ENCODE measurements at regions not wholly inside any gene's neighbourhood (a gene's known extent, or its start where the extent isn't known, plus 50 kb on each side); places are given as distances from the start of the nearest gene placed in this dataset.
"Not testable (repeated sequence)": the region's sequence is repeated elsewhere in the genome, so short reads cannot be mapped to it uniquely, and the experiment has no call there.

DNA sequence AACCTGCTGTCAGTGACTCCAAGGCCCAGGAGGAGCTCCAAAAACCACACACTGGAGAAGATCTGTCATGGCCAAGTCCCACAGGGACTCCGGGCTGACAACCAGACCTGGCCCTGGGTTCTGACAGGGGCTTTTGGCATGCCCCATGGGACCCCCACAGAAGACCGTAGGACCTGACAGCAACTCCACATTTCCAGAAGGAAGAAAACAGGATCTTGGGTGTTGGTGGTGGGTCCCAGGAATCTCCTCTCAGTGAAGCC, 275.9 kb upstream of the HS6ST1 start:
- ATAC-seq (no peak), DNase-seq (peak in 1 of 9 donors; percentile 14)
- no peak overlapping the region for H3K27ac Mint-ChIP-seq
- H3K4me1 Mint-ChIP-seq, result no peaks in the 10 kb centered on the region
- H3K27me3 ChIP-seq (ENCODE audit: control insufficient read depth in 2 of 2, insufficient read depth in 2 of 2, low read length in 2 of 2), result no peaks in the 10 kb centered on the region
- H3K9me3 ChIP-seq (ENCODE audit: control insufficient read depth in 2 of 3, low read length in 3 of 3), result no peaks in the 10 kb centered on the region
- no peak overlapping the region for H3K27ac ChIP-seq (ENCODE audit: low read depth, low read length)
- no peaks in the 10 kb centered on the region for H3K9me3 Mint-ChIP-seq
- no peak overlapping the region for H3K4me3 Mint-ChIP-seq
- H3K4me1 ChIP-seq (ENCODE audit: control insufficient read depth in 2 of 2, insufficient read depth in 2 of 2, low read length in 2 of 2), result no peaks in the 10 kb centered on the region
- no peaks in the 10 kb centered on the region for H3K36me3 Mint-ChIP-seq
- no peak overlapping the region for H3K4me3 ChIP-seq (ENCODE audit: low read length)
- H3K36me3 ChIP-seq (ENCODE audit: control insufficient read depth in 2 of 3, insufficient read depth in 3 of 3, low read length in 3 of 3), result no peaks in the 10 kb centered on the region
- ChIA-PET CTCF (no interaction called here), POLR2A (no interaction called here)
- intact Hi-C loops (cut with micrococcal nuclease), result no loop called here
- H3K27me3 Mint-ChIP-seq, result peaks cover 0 to 7% (median 0%) of the 10 kb centered on the region in 5 donors

GRCh38 chr2:128594953-128595677, 276.4 kb upstream of the HS6ST1 start:
- H3K27me3 ChIP-seq (ENCODE audit: control insufficient read depth in 2 of 2, insufficient read depth in 2 of 2, low read length in 2 of 2), result no peaks in the 10 kb centered on the region
- ATAC-seq (no peak), DNase-seq (no peak)
- H3K4me3 ChIP-seq (ENCODE audit: low read length), result no peak overlapping the region
- H3K4me1 ChIP-seq (ENCODE audit: control insufficient read depth in 2 of 2, insufficient read depth in 2 of 2, low read length in 2 of 2), result no peaks in the 10 kb centered on the region
- H3K27ac Mint-ChIP-seq, result no peak overlapping the region
- H3K4me3 Mint-ChIP-seq, result no peak overlapping the region
- no peak overlapping the region for H3K27ac ChIP-seq (ENCODE audit: low read depth, low read length)
- POLR2A ChIA-PET, result no interaction called here
- H3K36me3 Mint-ChIP-seq, result no peaks in the 10 kb centered on the region
- CTCF ChIA-PET, result no interaction called here
- peaks cover 0 to 7% (median 0%) of the 10 kb centered on the region in 5 donors for H3K27me3 Mint-ChIP-seq
- H3K9me3 ChIP-seq (ENCODE audit: control insufficient read depth in 2 of 3, low read length in 3 of 3), result no peaks in the 10 kb centered on the region
- no peaks in the 10 kb centered on the region for H3K9me3 Mint-ChIP-seq
- intact Hi-C loops (cut with micrococcal nuclease), result no loop called here
- no peaks in the 10 kb centered on the region for H3K36me3 ChIP-seq (ENCODE audit: control insufficient read depth in 2 of 3, insufficient read depth in 3 of 3, low read length in 3 of 3)
- H3K4me1 Mint-ChIP-seq, result no peaks in the 10 kb centered on the region

DNA sequence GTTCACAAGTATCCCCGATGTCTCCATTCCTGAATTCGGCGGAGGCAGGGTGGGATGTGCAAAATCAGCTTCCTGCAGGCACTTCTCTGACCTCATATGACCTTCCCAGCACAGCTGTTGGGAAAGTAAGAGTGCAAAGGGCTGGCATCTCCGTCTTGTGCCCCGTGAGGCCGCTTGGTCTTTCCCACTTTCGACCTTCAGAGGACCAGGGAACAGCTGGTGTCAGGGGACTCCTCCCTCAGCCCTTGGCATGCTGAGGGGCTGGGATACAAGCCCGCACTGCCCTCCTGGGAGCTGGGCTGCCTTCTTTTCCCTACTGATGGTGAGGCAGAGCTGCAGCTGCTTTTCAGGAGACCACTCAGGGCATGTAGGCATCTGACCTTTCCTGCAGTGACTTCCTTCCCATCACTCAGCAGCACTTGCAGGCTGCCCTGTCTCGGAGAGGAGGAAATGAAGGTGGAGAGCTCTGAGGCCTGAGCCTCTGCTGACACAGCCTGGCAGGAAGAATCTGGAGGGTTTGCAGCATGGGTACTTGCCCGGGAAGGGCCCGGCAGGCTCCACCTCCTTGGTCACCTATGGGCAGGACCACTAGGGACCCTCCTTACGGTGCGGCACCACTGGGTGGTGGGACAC, 277.2 kb upstream of the HS6ST1 start:
- H3K4me1 Mint-ChIP-seq, result no peaks in the 10 kb centered on the region
- no peaks in the 10 kb centered on the region for H3K36me3 ChIP-seq (ENCODE audit: control insufficient read depth in 2 of 3, insufficient read depth in 3 of 3, low read length in 3 of 3)
- DNase-seq, result peak in 1 of 9 donors; percentile 7
- CTCF ChIA-PET, result no interaction called here
- no peaks in the 10 kb centered on the region for H3K27me3 ChIP-seq (ENCODE audit: control insufficient read depth in 2 of 2, insufficient read depth in 2 of 2, low read length in 2 of 2)
- H3K27me3 Mint-ChIP-seq, result no peaks in the 10 kb centered on the region
- H3K9me3 ChIP-seq (ENCODE audit: control insufficient read depth in 2 of 3, low read length in 3 of 3), result no peaks in the 10 kb centered on the region
- POLR2A ChIA-PET, result no interaction called here
- no peak for ATAC-seq
- H3K4me3 ChIP-seq (ENCODE audit: low read length), result no peak overlapping the region
- intact Hi-C loops (cut with micrococcal nuclease), result no loop called here
- no peak overlapping the region for H3K27ac Mint-ChIP-seq
- no peaks in the 10 kb centered on the region for H3K36me3 Mint-ChIP-seq
- no peaks in the 10 kb centered on the region for H3K9me3 Mint-ChIP-seq
- H3K4me3 Mint-ChIP-seq, result no peak overlapping the region
- no peaks in the 10 kb centered on the region for H3K4me1 ChIP-seq (ENCODE audit: control insufficient read depth in 2 of 2, insufficient read depth in 2 of 2, low read length in 2 of 2)
- no peak overlapping the region for H3K27ac ChIP-seq (ENCODE audit: low read depth, low read length)

- H3K27ac Mint-ChIP-seq, result no peak overlapping the region
- POLR2A ChIA-PET, result no interaction called here
- H3K27ac ChIP-seq (ENCODE audit: low read depth, low read length), result no peak overlapping the region
- H3K9me3 ChIP-seq (ENCODE audit: control insufficient read depth in 2 of 3, low read length in 3 of 3), result no peaks in the 10 kb centered on the region
- H3K36me3 Mint-ChIP-seq, result no peaks in the 10 kb centered on the region
- CTCF ChIA-PET, result no interaction called here
- H3K27me3 ChIP-seq (ENCODE audit: control insufficient read depth in 2 of 2, insufficient read depth in 2 of 2, low read length in 2 of 2), result no peaks in the 10 kb centered on the region
- no peaks in the 10 kb centered on the region for H3K4me1 Mint-ChIP-seq
- H3K4me3 Mint-ChIP-seq, result no peak overlapping the region
- no peak overlapping the region for H3K4me3 ChIP-seq (ENCODE audit: low read length)
- DNase-seq (peak in 1 of 9 donors; percentile 8), ATAC-seq (no peak)
- intact Hi-C loops (cut with micrococcal nuclease), result no loop called here
- H3K4me1 ChIP-seq (ENCODE audit: control insufficient read depth in 2 of 2, insufficient read depth in 2 of 2, low read length in 2 of 2), result no peaks in the 10 kb centered on the region
- no peaks in the 10 kb centered on the region for H3K9me3 Mint-ChIP-seq
- H3K27me3 Mint-ChIP-seq, result no peaks in the 10 kb centered on the region
- no peaks in the 10 kb centered on the region for H3K36me3 ChIP-seq (ENCODE audit: control insufficient read depth in 2 of 3, insufficient read depth in 3 of 3, low read length in 3 of 3)
These were observed 277.9 kb upstream of the HS6ST1 start for GRCh38 chr2:128596396-128597120.

DNA sequence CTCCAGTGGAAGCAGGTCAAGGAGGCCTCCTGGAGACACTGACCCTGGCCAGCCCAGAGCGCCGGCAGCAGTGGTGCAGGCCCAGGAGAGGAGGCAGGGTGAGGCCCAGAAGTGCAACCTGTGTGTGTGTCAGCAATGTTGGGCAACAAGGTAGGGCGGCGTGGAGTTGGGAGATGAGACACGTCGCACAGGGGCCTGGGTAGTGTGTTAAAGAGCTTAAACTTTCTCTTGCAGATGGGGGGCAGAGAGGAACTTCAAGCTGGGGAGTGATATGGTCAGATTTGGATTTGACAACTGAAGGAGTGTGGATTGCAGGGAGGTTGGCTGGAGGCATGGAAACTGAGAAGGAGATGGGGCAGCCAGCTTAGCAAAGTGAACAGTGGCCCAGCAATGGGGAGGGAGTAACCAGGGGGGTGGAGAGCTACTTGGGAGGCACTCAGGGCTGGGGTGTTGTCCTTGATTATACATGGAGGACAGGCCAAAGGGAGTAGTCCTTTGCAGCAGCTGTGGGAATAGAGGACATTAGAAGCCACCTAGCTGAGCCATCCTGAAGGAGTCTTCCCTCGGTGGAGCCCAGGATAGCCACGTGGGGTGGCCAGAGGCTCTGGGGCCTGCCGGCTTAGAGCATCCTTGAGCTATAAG, 278.6 kb upstream of the HS6ST1 start:
- Mint-ChIP-seq H3K9me3 (peaks cover 0 to 2% (median 0%) of the 10 kb centered on the region in 11 donors), H3K36me3 (no peaks in the 10 kb centered on the region), H3K27ac (no peak overlapping the region), H3K4me1 (no peaks in the 10 kb centered on the region), H3K27me3 (no peaks in the 10 kb centered on the region), H3K4me3 (no peak overlapping the region)
- Histone ChIP-seq H3K27ac (ENCODE audit: low read depth, low read length) (no peak overlapping the region), H3K4me1 (ENCODE audit: control insufficient read depth in 2 of 2, insufficient read depth in 2 of 2, low read length in 2 of 2) (no peaks in the 10 kb centered on the region), H3K9me3 (ENCODE audit: control insufficient read depth in 2 of 3, low read length in 3 of 3) (no peaks in the 10 kb centered on the region), H3K27me3 (ENCODE audit: control insufficient read depth in 2 of 2, insufficient read depth in 2 of 2, low read length in 2 of 2) (no peaks in the 10 kb centered on the region), H3K36me3 (ENCODE audit: control insufficient read depth in 2 of 3, insufficient read depth in 3 of 3, low read length in 3 of 3) (no peaks in the 10 kb centered on the region), H3K4me3 (ENCODE audit: low read length) (no peak overlapping the region)
- intact Hi-C loops (cut with micrococcal nuclease), result no loop called here
- POLR2A ChIA-PET, result no interaction called here
- CTCF ChIA-PET, result no interaction called here
- DNase-seq, result no peak
- ATAC-seq, result no peak

- H3K36me3 ChIP-seq (ENCODE audit: control insufficient read depth in 2 of 3, insufficient read depth in 3 of 3, low read length in 3 of 3); CTCF ChIA-PET; H3K4me1 Mint-ChIP-seq; H3K4me3 Mint-ChIP-seq; ATAC-seq; POLR2A ChIA-PET; H3K27me3 Mint-ChIP-seq; H3K27ac Mint-ChIP-seq; H3K9me3 ChIP-seq (ENCODE audit: control insufficient read depth in 2 of 3, low read length in 3 of 3); intact Hi-C loops (cut with micrococcal nuclease); DNase-seq; H3K4me3 ChIP-seq (ENCODE audit: low read length); H3K27ac ChIP-seq (ENCODE audit: low read depth, low read length); H3K4me1 ChIP-seq (ENCODE audit: control insufficient read depth in 2 of 2, insufficient read depth in 2 of 2, low read length in 2 of 2); H3K36me3 Mint-ChIP-seq; H3K27me3 ChIP-seq (ENCODE audit: control insufficient read depth in 2 of 2, insufficient read depth in 2 of 2, low read length in 2 of 2); H3K9me3 Mint-ChIP-seq: not testable (repeated sequence)
These were observed 279.6 kb upstream of the HS6ST1 start for GRCh38 chr2:128598260-128598659.

All from naive thymus-derived CD4-positive, alpha-beta T cell (primary cell).